Activated CD4-positive, alpha-beta T cell treated with anti-CD3 and anti-CD28 coated beads for 36 hours (primary cell): ENCODE measurements at regions not wholly inside any gene's neighbourhood (a gene's known extent, or its start where the extent isn't known, plus 50 kb on each side); places are given as distances from the start of the nearest gene placed in this dataset.
"Not testable (repeated sequence)": the region's sequence is repeated elsewhere in the genome, so short reads cannot be mapped to it uniquely, and the experiment has no call there.

ENCODE experiments used
- ATAC-seq: fragments of 200-7000 bp; cut with Tn5 transposase; one replicate; pipeline ENCODE4 v1.10.0; 2021; ENCODE audit warnings: mild to moderate bottlenecking, moderate library complexity
- CTCF ChIA-PET: fragments of 350-600 bp; sonication (Branson Sonifier 250); formaldehyde crosslinking; loops from one replicate; lab custom pipeline; 2021; ENCODE audit warnings: antibody characterized with exemption; lab: Charles Lee
- POLR2A ChIA-PET: fragments of 350-600 bp; sonication (Branson Sonifier 250); formaldehyde crosslinking; loops from one replicate; lab custom pipeline; 2021; ENCODE audit warnings: antibody characterized with exemption, inconsistent platforms; lab: Charles Lee
- DNase-seq: peaks from one replicate; pipeline ENCODE4 v3.0.0-alpha.2; 2020
- H3K27ac Mint-ChIP-seq: one replicate; pipeline ENCODE4 v1.8.0; 2021; ENCODE audit warnings: mixed read lengths
- H3K27me3 Mint-ChIP-seq: one replicate; pipeline ENCODE4 v1.8.0; 2021; ENCODE audit warnings: mixed read lengths
- H3K36me3 Mint-ChIP-seq: one replicate; pipeline ENCODE4 v1.8.0; 2021; ENCODE audit warnings: low read depth, mixed read lengths
- H3K4me1 Mint-ChIP-seq: one replicate; pipeline ENCODE4 v1.8.0; 2021; ENCODE audit warnings: mixed read lengths
- H3K4me3 Mint-ChIP-seq: one replicate; pipeline ENCODE4 v1.8.0; 2021; ENCODE audit warnings: mild to moderate bottlenecking, moderate library complexity, mixed read lengths
- H3K9me3 Mint-ChIP-seq: one replicate; pipeline ENCODE4 v1.8.0; 2021; ENCODE audit warnings: low read depth, mixed read lengths
- intact Hi-C, 2 experiments: fragments of 100-400 bp; cut with DNase I in 1 of 2; cut with micrococcal nuclease in 1 of 2; formaldehyde crosslinking; loops; one replicate each; pipeline versions ENCODE4 v1.14.2 to v1.15.1; 2022 to 2024; cut with DNase I, micrococcal nuclease

- H3K4me1 Mint-ChIP-seq, H3K36me3 Mint-ChIP-seq, ATAC-seq, H3K9me3 Mint-ChIP-seq, intact Hi-C loops, H3K27me3 Mint-ChIP-seq, CTCF ChIA-PET, POLR2A ChIA-PET: not testable (repeated sequence)
- Mint-ChIP-seq H3K4me3 (peak overlapping the region; percentile 77), H3K27ac (peak overlapping the region; percentile 60)
- DNase-seq, result peak; percentile 57
Measured at GRCh38 chr2:87075054-87075790, 53.6 kb upstream of the PLGLB1 start.

DNA sequence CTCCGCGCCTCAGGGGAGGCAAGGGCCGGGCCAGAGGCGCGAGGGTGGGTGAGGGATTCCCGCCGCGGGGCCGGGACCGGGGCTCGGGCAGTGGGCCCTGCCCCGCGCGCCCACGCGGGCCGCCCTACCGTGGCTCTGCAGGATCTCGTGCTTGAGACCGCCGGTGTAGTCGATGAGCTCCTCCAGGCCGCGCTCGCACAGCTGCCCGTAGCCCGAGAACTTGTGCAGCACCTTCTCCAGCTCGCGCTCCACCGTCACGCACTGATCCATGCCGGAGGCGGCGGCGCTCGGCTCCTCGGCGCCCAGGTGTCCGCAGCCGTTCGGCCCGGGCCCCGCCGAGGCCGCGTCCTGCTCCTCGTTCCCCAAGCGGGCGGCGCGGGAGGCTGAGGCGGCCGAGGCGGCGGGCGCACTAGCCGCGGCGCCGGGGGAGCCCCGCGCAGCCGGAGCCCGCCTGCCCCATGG lies 54.2 kb upstream of the PLGLB1 start:
- H3K9me3 Mint-ChIP-seq, CTCF ChIA-PET, H3K4me1 Mint-ChIP-seq, H3K27me3 Mint-ChIP-seq, H3K36me3 Mint-ChIP-seq, POLR2A ChIA-PET, intact Hi-C loops: not testable (repeated sequence)
- peak overlapping the region; percentile 63 for H3K27ac Mint-ChIP-seq
- ATAC-seq (peak; percentile 19), DNase-seq (peak; percentile 77)
- peak overlapping the region; percentile 77 for H3K4me3 Mint-ChIP-seq

DNA sequence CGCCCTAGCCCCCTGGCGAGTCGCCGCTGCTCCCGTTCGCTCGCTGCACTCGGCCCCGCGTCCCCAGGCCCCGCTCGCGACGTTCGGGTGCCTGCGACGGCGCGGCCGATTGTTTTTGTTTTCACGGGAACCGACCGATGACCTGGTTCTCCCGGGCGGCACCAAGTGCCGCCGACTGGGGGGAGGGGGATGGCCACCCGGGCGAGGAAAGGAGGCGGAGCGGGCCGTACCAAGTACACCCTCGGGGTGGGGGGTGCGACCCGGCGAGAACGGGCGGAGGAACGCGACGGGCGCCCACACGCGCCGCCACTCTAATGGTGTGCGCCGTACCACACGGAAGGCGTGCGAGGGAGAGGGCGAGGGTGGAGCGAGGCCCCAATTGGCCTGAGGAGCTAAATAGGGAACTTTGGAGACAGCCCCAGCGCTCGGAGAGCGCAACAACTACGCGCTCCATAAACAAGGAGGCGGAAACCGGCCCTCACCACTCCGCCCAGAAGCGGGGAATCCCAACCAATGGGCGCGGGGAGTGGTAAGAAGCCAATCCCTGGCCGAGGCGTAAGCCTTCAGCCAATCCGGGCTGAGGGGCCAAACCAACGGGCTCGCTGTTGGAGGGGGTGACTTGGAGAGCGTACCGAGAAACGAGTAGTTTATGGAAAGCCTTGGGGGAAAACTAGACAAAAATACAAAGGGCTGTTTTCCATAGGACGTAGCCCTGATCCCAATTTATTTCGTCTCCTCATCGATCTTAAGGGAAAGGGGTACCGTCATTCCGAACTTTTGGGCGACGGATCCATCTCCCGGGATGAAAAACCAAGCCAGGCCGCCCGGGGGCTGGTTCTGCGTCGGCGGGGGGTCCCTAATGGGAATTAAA lies 54.8 kb upstream of the PLGLB1 start:
- H3K4me1 Mint-ChIP-seq, H3K27me3 Mint-ChIP-seq, H3K36me3 Mint-ChIP-seq, H3K9me3 Mint-ChIP-seq, CTCF ChIA-PET, intact Hi-C loops, POLR2A ChIA-PET: not testable (repeated sequence)
- peak; percentile 95 for DNase-seq
- peak overlapping the region; percentile 96 for H3K27ac Mint-ChIP-seq
- ATAC-seq, result peak; percentile 93
- H3K4me3 Mint-ChIP-seq, result peak overlapping the region; percentile 85

- peak overlapping the region; percentile 96 for H3K27ac Mint-ChIP-seq
- H3K4me1 Mint-ChIP-seq, H3K9me3 Mint-ChIP-seq, intact Hi-C loops, H3K27me3 Mint-ChIP-seq, CTCF ChIA-PET, H3K36me3 Mint-ChIP-seq, DNase-seq, POLR2A ChIA-PET: not testable (repeated sequence)
- peak; percentile 8 for ATAC-seq
- peak overlapping the region; percentile 85 for H3K4me3 Mint-ChIP-seq
Measured at GRCh38 chr2:87077124-87077446, 55.4 kb upstream of the PLGLB1 start.

DNA sequence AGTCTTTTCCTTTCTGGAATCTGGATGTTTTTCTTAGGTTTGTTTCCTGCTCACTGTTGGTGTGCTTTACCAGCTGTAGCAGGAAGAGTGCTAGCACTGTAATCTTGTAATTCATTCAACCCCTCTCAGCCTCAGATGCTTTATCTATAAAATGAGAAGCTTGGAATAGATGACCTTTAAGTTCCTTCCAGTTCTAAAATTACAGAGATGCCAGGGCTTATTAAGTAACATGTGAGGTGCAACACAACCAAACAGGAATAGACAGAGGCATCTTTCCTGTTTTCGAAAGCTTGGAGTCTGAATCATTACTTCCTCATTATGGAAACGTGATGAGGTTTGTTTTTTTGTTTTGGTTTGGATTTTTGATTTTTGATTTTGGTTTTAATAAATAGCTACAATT lies 60.1 kb upstream of the PLGLB1 start:
- H3K27ac Mint-ChIP-seq, ATAC-seq, POLR2A ChIA-PET, H3K27me3 Mint-ChIP-seq, CTCF ChIA-PET, H3K9me3 Mint-ChIP-seq, DNase-seq, H3K4me3 Mint-ChIP-seq, intact Hi-C loops, H3K4me1 Mint-ChIP-seq, H3K36me3 Mint-ChIP-seq: not testable (repeated sequence)

- POLR2A ChIA-PET, ATAC-seq, H3K36me3 Mint-ChIP-seq, H3K9me3 Mint-ChIP-seq, intact Hi-C loops, H3K4me3 Mint-ChIP-seq, H3K27ac Mint-ChIP-seq, H3K27me3 Mint-ChIP-seq, DNase-seq, H3K4me1 Mint-ChIP-seq, CTCF ChIA-PET: not testable (repeated sequence)
Measured at GRCh38 chr2:87088079-87088478, 66.4 kb upstream of the PLGLB1 start.

DNA sequence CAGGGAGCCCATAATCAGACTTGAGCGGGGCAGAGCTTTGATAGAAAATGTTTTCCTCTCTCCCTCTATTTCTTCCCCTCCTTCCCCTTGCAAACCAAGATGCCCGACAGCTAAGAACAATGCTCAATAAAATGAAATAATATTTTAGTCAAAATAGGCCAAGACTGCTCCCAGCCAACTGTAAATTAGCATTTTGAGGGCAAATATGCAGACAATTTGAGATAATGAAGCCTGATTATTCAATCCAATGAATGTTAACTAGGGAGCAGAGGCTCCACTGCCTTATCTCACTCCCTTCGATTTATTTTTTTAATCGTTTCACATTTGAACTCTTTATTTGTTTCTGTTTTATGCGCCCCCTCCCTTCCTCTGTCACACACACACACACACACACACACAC lies 67.8 kb upstream of the PLGLB1 start:
- POLR2A ChIA-PET, H3K36me3 Mint-ChIP-seq, DNase-seq, H3K27ac Mint-ChIP-seq, H3K4me1 Mint-ChIP-seq, H3K9me3 Mint-ChIP-seq, intact Hi-C loops, CTCF ChIA-PET, H3K4me3 Mint-ChIP-seq, ATAC-seq, H3K27me3 Mint-ChIP-seq: not testable (repeated sequence)

GRCh38 chr2:87093252-87093651 lies 71.6 kb upstream of the PLGLB1 start:
- H3K27ac Mint-ChIP-seq, H3K4me3 Mint-ChIP-seq, H3K4me1 Mint-ChIP-seq, H3K9me3 Mint-ChIP-seq, intact Hi-C loops, DNase-seq, H3K36me3 Mint-ChIP-seq, H3K27me3 Mint-ChIP-seq, CTCF ChIA-PET, ATAC-seq, POLR2A ChIA-PET: not testable (repeated sequence)

GRCh38 chr2:87093937-87094529 lies 72.4 kb upstream of the PLGLB1 start:
- H3K36me3 Mint-ChIP-seq, H3K4me1 Mint-ChIP-seq, H3K4me3 Mint-ChIP-seq, H3K27ac Mint-ChIP-seq, DNase-seq, H3K9me3 Mint-ChIP-seq, ATAC-seq, intact Hi-C loops, CTCF ChIA-PET, H3K27me3 Mint-ChIP-seq, POLR2A ChIA-PET: not testable (repeated sequence)

DNA sequence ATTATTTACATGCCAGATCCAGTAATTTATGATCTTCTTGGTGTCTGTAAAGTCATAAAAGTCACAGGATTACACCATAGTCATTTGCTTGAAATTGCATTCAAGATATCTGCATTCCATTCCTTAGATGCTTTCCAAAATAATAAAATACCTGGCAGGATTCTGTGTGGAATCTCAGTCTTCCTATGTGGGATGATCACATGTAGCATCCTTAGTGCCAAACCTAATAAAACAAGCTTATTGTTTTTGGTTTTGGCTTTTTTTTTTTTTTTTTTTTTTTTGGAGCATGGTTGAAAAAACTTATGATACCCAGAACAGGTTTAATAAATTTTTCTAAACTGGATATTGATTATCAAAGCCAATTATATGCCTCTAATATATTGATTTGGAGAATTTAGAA lies 74.2 kb upstream of the PLGLB1 start:
- H3K9me3 Mint-ChIP-seq, H3K36me3 Mint-ChIP-seq, CTCF ChIA-PET, DNase-seq, intact Hi-C loops, POLR2A ChIA-PET, ATAC-seq, H3K4me3 Mint-ChIP-seq, H3K4me1 Mint-ChIP-seq, H3K27ac Mint-ChIP-seq, H3K27me3 Mint-ChIP-seq: not testable (repeated sequence)

DNA sequence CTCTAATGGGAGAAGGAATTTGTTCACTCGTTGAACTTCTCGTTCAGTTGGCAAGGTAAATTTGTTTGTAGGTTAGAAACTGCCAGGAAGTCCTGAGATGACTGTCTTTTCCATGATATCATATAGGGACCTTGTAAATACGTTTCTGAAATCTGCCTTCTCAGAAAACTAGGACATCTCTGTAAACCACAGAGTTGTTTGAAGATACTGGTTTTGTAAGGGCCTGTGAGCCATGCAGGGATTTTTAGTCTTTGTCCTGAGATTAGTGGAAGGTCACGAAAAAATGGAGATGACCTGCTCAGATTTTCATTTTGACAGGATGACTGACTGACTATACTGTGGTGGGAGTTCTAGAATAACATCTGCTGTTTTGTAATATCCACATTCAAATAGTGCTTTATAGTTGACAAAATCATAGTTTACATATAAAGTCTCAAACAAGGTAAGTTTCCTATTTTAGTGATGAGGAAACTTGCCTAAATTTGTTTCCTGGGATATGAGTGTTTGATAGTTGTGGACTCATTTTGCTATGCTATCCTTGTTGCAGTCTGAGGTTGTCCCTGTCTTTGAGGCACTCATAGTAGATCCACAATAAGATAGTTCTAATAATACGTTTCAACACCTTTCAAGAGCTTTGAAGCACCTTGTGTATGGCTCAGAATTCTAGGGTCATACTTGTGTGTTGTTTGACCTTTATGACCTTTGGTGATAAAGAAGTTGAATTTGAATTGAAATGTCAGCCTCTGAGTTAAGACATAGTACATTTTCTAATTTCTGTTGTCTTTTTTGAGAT lies 107.3 kb upstream of the PLGLB1 start:
- peak; percentile 90 for ATAC-seq
- peak overlapping the region; percentile 94 for H3K27ac Mint-ChIP-seq
- H3K27me3 Mint-ChIP-seq, H3K36me3 Mint-ChIP-seq, DNase-seq, H3K9me3 Mint-ChIP-seq, POLR2A ChIA-PET, H3K4me1 Mint-ChIP-seq, CTCF ChIA-PET, intact Hi-C loops: not testable (repeated sequence)
- peak overlapping the region; percentile 49 for H3K4me3 Mint-ChIP-seq
